ENCODE measurements at regions not wholly inside any gene's neighbourhood (a gene's known extent, or its start where the extent isn't known, plus 50 kb on each side); places are given as distances from the start of the nearest gene placed in this dataset.

GRCh38 chr17:36730095-36730808 is 128.9 kb downstream of the MRM1 start:
- TF ChIP-seq CTCF (IDR thresholded peaks at IDR 0.05) (no peak), POLR2AphosphoS5 (IDR thresholded peaks at IDR 0.05) (no peak)

Measured in suprapubic skin (tissue), 3 donors.